ENCODE measurements at regions not wholly inside any gene's neighbourhood (a gene's known extent, or its start where the extent isn't known, plus 50 kb on each side); places are given as distances from the start of the nearest gene placed in this dataset.

GRCh38 chr9:96038271-96038670 lies 162.8 kb downstream of the ERCC6L2 start:
- TF ChIP-seq, protein P1, sequence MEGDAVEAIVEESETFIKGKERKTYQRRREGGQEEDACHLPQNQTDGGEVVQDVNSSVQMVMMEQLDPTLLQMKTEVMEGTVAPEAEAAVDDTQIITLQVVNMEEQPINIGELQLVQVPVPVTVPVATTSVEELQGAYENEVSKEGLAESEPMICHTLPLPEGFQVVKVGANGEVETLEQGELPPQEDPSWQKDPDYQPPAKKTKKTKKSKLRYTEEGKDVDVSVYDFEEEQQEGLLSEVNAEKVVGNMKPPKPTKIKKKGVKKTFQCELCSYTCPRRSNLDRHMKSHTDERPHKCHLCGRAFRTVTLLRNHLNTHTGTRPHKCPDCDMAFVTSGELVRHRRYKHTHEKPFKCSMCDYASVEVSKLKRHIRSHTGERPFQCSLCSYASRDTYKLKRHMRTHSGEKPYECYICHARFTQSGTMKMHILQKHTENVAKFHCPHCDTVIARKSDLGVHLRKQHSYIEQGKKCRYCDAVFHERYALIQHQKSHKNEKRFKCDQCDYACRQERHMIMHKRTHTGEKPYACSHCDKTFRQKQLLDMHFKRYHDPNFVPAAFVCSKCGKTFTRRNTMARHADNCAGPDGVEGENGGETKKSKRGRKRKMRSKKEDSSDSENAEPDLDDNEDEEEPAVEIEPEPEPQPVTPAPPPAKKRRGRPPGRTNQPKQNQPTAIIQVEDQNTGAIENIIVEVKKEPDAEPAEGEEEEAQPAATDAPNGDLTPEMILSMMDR (IDR thresholded peaks at IDR 0.05) = no peak
- no peak for DNase-seq
- Mint-ChIP-seq H3K27me3 (ENCODE audit: insufficient read depth) (peaks cover 33% of the 10 kb centered on the region), H3K27ac (no peak overlapping the region), H3K4me3 (no peak overlapping the region), H3K4me1 (ENCODE audit: low read depth) (no peaks in the 10 kb centered on the region; the same call in 1 of the 2 replicates), H3K36me3 (ENCODE audit: low read depth) (peaks cover 20% of the 10 kb centered on the region; the same call in 1 of the 2 replicates), H3K9me3 (peaks cover 27% of the 10 kb centered on the region)

DNA sequence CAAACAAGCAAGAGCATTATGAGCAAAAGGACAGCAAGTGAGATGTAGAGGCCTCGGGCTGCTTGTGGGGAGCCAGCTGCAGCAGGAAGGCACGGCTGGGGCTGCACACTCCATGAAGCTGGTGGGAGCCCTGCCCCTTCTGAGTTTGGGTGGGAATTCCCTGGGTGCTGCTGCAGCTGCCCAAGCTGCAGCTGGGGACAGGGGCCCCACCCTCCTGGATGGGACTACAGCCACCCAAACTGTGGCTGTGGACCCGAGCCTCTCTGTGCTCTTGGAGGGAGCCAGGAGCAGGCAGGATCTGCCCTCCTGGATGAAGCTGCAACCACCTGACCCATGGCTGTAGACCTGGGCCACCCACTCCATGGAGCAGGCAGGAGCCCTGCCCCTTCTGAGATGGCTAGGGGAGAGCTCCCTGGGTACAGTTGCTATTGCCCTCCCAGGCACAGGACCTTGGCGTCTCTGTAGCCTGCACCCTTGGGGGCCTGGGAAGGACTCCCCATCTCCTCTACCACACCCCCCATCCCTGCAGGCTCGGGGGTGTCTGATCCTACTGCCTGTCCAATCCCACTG lies 159.1 kb downstream of the ERCC6L2 start:
- peaks cover 20% of the 10 kb centered on the region; the same call in 1 of the 2 replicates for H3K36me3 Mint-ChIP-seq (ENCODE audit: low read depth)
- H3K9me3 Mint-ChIP-seq = peaks cover 27% of the 10 kb centered on the region
- TF ChIP-seq, protein P1 (IDR thresholded peaks at IDR 0.05) = no peak
- no peak overlapping the region for H3K4me3 Mint-ChIP-seq
- peaks cover 22% of the 10 kb centered on the region for H3K27me3 Mint-ChIP-seq (ENCODE audit: insufficient read depth)
- no peak for DNase-seq
- no peaks in the 10 kb centered on the region for H3K4me1 Mint-ChIP-seq (ENCODE audit: low read depth)
- H3K27ac Mint-ChIP-seq = no peak overlapping the region

GRCh38 chr9:96033896-96034295 lies 158.4 kb downstream of the ERCC6L2 start:
- Mint-ChIP-seq H3K36me3 (ENCODE audit: low read depth) (peaks cover 17% of the 10 kb centered on the region; the same call in 1 of the 2 replicates), H3K27me3 (ENCODE audit: insufficient read depth) (peaks cover 25% of the 10 kb centered on the region), H3K9me3 (peaks cover 21% of the 10 kb centered on the region), H3K27ac (no peak overlapping the region), H3K4me1 (ENCODE audit: low read depth) (no peaks in the 10 kb centered on the region), H3K4me3 (no peak overlapping the region)
- TF ChIP-seq, protein P1 (IDR thresholded peaks at IDR 0.05) = no peak
- DNase-seq = no peak

GRCh38 chr9:96031916-96032534 lies 156.5 kb downstream of the ERCC6L2 start:
- Mint-ChIP-seq H3K4me3 (no peak overlapping the region), H3K36me3 (ENCODE audit: low read depth) (no peaks in the 10 kb centered on the region), H3K9me3 (peaks cover 4% of the 10 kb centered on the region; the same call in 1 of the 2 replicates), H3K4me1 (ENCODE audit: low read depth) (no peaks in the 10 kb centered on the region), H3K27ac (no peak overlapping the region), H3K27me3 (ENCODE audit: insufficient read depth) (peaks cover 28% of the 10 kb centered on the region)
- TF ChIP-seq, protein P1 (IDR thresholded peaks at IDR 0.05) = no peak
- no peak for DNase-seq

GRCh38 chr9:96031366-96031824 lies 155.9 kb downstream of the ERCC6L2 start:
- no peak overlapping the region for H3K4me3 Mint-ChIP-seq
- TF ChIP-seq, protein P1 (IDR thresholded peaks at IDR 0.05) = no peak
- peaks cover 3% of the 10 kb centered on the region for H3K9me3 Mint-ChIP-seq
- H3K27ac Mint-ChIP-seq = no peak overlapping the region
- H3K4me1 Mint-ChIP-seq (ENCODE audit: low read depth) = no peaks in the 10 kb centered on the region
- no peaks in the 10 kb centered on the region for H3K36me3 Mint-ChIP-seq (ENCODE audit: low read depth)
- H3K27me3 Mint-ChIP-seq (ENCODE audit: insufficient read depth) = peaks cover 29% of the 10 kb centered on the region
- no peak for DNase-seq
